HG02642 (cell line): ENCODE measurements at regions not wholly inside any gene's neighbourhood (a gene's known extent, or its start where the extent isn't known, plus 50 kb on each side); places are given as distances from the start of the nearest gene placed in this dataset.
"Not testable (repeated sequence)": the region's sequence is repeated elsewhere in the genome, so short reads cannot be mapped to it uniquely, and the experiment has no call there.

ENCODE experiments used
- ATAC-seq: cut with Tn5 transposase; IDR thresholded peaks from one replicate; pipeline ENCODE4 v1.9.1; 2021; ENCODE audit warnings: mild to moderate bottlenecking; ENCODE audit not compliant: unreplicated experiment, poor library complexity

GRCh38 chr20:25991756-25992130 lies 295.1 kb upstream of the ZNF337 start:
- ATAC-seq, result no peak

- ATAC-seq, result no peak
Observed at GRCh38 chr20:25991051-25991755, 294.6 kb upstream of the ZNF337 start.

- ATAC-seq, result not testable (repeated sequence)
Observed at GRCh38 chr20:25989686-25990085, 293.0 kb upstream of the ZNF337 start.

- no peak for ATAC-seq
Observed at GRCh38 chr20:25989196-25989595, 292.5 kb upstream of the ZNF337 start.

- ATAC-seq, result not testable (repeated sequence)
Observed at GRCh38 chr20:25987928-25988560, 291.4 kb upstream of the ZNF337 start.

- ATAC-seq, result peak; percentile 87
Observed at GRCh38 chr20:25987073-25987927, 290.6 kb upstream of the ZNF337 start.

GRCh38 chr20:25985597-25985996 lies 288.9 kb upstream of the ZNF337 start:
- ATAC-seq, result no peak

GRCh38 chr20:25984933-25985332 lies 288.3 kb upstream of the ZNF337 start:
- no peak for ATAC-seq

GRCh38 chr20:25982701-25983100 lies 286.0 kb upstream of the ZNF337 start:
- not testable (repeated sequence) for ATAC-seq

GRCh38 chr20:25978450-25979190 lies 282.0 kb upstream of the ZNF337 start:
- not testable (repeated sequence) for ATAC-seq

GRCh38 chr20:25975816-25976215 lies 279.2 kb upstream of the ZNF337 start:
- not testable (repeated sequence) for ATAC-seq

- not testable (repeated sequence) for ATAC-seq
Observed at GRCh38 chr20:25965203-25965602, 268.6 kb upstream of the ZNF337 start.

GRCh38 chr20:25953876-25954275 lies 257.2 kb upstream of the ZNF337 start:
- ATAC-seq, result not testable (repeated sequence)

- not testable (repeated sequence) for ATAC-seq
Observed at GRCh38 chr20:25935230-25935629, 238.6 kb upstream of the ZNF337 start.

- not testable (repeated sequence) for ATAC-seq
Observed at GRCh38 chr20:25932806-25933205, 236.2 kb upstream of the ZNF337 start.

- not testable (repeated sequence) for ATAC-seq
Observed at GRCh38 chr20:25932170-25932569, 235.5 kb upstream of the ZNF337 start.

GRCh38 chr20:25902321-25902720 lies 205.7 kb upstream of the ZNF337 start:
- not testable (repeated sequence) for ATAC-seq

- not testable (repeated sequence) for ATAC-seq
Observed at GRCh38 chr20:25898663-25899062, 202.0 kb upstream of the ZNF337 start.

- not testable (repeated sequence) for ATAC-seq
Observed at GRCh38 chr20:25879096-25879495, 182.4 kb upstream of the ZNF337 start.

GRCh38 chr20:25868650-25868979 lies 172.0 kb upstream of the ZNF337 start:
- not testable (repeated sequence) for ATAC-seq
